OCI-LY7 (cell line): ENCODE measurements at regions not wholly inside any gene's neighbourhood (a gene's known extent, or its start where the extent isn't known, plus 50 kb on each side); places are given as distances from the start of the nearest gene placed in this dataset.

Experiments used
- EZH2phosphoT487 ChIP-seq: fragments of 200-600 bp; sonication (generic); IDR thresholded peaks from 2 replicates; pipeline ENCODE4 v1.6.1; 2018; ENCODE audit warnings: low read depth, borderline replicate concordance, mild to moderate bottlenecking, mixed run types, antibody characterized with exemption, low read length, moderate library complexity, mixed read lengths
- TF ChIP-seq, protein P1 (sequence below): fragments of 200-600 bp; sonication (generic); conservative IDR thresholded peaks from 2 replicates; pipeline ENCODE4 v1.5.1; 2014; ENCODE audit warnings: mild to moderate bottlenecking, antibody characterized with exemption, low read length, moderate library complexity, mixed read lengths

GRCh38 chr2:221893501-221893900 lies 321.4 kb upstream of the EPHA4 start:
- TF ChIP-seq, protein P1, sequence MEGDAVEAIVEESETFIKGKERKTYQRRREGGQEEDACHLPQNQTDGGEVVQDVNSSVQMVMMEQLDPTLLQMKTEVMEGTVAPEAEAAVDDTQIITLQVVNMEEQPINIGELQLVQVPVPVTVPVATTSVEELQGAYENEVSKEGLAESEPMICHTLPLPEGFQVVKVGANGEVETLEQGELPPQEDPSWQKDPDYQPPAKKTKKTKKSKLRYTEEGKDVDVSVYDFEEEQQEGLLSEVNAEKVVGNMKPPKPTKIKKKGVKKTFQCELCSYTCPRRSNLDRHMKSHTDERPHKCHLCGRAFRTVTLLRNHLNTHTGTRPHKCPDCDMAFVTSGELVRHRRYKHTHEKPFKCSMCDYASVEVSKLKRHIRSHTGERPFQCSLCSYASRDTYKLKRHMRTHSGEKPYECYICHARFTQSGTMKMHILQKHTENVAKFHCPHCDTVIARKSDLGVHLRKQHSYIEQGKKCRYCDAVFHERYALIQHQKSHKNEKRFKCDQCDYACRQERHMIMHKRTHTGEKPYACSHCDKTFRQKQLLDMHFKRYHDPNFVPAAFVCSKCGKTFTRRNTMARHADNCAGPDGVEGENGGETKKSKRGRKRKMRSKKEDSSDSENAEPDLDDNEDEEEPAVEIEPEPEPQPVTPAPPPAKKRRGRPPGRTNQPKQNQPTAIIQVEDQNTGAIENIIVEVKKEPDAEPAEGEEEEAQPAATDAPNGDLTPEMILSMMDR, result no peak
- TF ChIP-seq EZH2phosphoT487, result no peak
